ENCODE measurements at regions not wholly inside any gene's neighbourhood (a gene's known extent, or its start where the extent isn't known, plus 50 kb on each side); places are given as distances from the start of the nearest gene placed in this dataset.

DNA sequence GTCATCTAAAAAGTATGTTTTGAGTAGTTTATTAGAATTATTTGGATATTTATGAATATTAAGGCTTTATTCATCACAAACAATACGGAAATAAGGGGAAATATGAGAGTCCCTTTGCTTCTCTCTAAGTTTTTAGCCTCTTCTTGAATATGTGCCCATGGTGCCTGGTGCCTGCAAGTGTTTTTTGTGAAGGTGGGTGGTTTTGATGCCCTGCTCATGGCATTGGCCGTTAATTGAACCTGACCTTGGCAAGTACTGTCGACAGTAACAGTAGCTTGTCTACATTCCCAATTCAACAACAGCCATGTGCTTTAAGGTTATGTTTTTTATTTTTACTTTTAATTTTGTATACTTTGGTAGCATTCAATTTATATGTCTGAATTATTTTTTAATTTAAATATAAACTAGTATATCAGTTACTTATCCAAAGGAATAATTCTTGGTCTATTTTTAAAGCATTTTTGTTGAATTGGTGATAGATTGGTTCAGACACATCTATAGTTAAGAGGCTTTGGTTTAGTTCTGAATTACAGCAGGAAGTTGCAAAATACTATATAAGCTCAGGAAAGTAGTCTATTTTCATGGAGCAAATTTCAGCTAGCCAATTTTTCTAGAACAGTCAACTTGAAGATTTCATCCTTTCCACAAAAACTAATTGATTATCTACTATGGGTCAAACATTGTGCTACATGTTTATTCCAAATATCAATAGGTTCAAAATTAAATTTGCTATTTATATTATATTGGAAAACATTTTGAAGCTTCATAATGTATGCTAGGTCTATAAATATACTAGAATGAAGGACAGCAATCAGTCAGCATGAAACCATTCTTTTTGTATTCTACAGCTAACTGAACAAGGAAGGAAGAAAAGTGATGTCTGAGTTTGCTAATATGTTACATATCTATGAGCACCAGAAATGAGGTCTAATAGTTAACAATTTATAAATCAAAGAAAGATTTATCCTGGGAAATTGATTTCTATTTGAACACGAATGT, 184.4 kb downstream of the MRPL39 start:
- peak in 1 of 2 donors; percentile 0 for DNase-seq

DNA sequence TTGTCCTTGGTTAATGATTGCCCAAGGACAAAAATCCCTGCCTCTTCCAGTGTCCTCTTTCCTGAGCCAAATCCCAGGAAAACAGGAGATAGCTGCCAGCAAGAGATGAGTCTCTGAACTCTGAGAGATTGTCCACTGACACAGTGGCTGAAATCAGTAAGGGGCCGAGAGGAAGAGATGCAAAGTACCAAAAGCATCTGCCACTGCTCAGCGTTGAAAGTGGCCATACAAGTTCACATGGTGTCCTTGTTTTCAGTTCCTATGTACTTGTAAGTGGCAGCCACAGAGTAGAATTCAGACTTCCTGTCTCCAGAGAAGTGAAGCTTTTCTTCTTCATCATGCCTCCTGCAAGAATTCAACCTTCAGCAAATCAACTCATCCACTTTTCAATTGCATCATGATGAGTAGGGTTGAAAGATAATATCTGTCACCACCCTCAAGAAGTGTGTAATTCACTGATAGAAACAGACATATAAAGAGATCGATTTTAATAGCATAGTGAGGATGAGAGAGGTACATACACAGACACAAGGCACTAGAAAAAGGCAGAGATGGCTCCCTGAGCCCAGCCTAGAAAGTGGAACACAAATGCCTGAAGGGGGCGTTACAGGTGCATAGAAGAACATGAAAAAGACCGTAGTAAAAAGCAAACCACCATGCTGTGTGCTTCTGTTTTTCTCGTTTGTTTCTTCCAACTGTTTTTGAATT, 185.8 kb downstream of the MRPL39 start:
- peak; percentile 73 to 81 for DNase-seq

DNA sequence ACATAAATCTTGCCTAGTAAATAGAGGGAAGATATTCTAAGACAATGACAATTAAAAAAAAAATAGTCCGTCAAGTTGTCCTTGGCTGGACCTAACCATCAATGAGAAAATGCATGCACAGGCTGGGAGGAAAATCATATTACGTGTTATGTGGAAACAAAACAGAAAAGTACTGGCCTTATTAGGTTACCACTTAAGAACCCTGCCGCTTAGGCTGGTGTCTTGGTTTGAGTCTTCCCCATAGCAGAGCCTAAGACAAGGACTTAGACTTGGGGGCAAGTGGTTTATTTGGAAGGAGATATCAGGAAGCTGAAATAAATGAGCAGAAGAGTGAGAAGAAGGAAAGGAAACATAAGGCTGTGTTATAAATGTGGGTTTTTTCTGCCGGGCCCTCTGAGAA, 186.4 kb downstream of the MRPL39 start:
- no peak for DNase-seq

DNA sequence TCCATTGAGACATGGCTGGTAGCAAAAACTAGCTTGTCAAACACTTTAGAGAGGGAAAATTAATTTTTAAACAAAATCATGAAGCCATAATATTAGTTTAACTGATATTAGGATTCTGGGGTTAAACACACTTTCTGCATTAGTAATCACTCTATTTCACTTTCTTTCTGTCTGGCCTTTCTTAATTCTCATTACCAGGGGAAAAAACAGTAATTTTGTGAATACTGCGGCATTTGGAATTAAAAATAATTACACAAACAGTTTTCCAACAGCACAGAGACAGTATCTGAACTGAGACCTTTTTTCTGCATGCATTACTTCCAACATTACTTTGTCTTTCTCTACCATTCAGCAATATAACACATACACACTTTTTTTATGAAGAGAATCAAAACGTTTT, 190.6 kb downstream of the MRPL39 start:
- no peak for DNase-seq

DNA sequence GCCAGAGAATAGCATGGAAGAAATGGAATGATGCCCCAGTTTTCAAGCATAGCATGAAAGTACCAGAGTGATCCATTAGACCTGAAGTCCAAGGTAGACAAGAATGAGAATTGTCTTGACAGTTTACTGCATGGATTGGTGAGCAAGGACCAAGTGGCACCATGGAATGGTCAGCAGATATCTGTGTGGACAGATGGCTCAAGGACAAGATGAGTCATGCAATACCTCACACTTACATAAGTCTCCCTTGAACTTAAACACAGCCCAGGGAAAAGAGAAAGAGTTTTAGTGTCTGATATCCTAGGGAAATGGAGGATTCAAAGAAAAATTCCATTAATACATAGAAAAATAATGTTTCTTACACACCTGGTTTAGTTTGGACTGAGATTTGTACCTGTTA, 195.2 kb downstream of the MRPL39 start:
- no peak for DNase-seq

DNA sequence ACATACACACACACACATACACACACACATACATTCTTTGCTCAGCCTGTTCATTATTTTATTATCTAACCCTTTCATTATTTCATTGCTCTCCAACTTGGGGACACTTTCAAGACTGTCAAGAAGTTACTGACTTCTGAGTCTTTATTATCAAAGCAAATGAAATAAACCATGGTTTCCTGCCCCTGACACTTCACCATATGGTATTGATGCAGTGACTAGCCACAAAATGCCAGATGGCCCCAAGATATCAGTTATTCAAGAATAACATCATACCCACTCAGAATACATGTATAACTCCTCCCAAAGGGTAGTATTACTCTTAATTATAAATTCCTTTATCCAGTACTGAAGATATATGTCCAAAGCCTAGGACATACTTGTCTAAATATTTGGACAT, 197.3 kb downstream of the MRPL39 start:
- DNase-seq = no peak

DNA sequence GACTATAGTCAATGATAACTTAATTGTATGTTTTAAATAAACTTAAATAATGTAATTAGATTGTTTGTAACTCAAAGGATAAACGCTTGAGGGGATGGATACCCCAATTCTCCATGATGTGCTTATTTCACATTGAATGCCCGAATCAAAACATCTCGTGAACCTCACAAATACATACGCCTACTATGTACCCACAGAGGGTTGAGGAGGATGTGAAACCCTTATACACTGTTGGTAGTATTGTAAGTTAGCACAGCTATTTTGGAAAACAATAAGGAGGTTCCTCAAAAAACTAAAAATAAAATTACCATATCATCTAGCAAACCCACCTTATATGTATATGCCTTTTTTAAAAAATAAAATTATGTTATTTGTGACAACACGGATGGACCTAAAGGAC, 198.6 kb downstream of the MRPL39 start:
- DNase-seq = no peak

DNA sequence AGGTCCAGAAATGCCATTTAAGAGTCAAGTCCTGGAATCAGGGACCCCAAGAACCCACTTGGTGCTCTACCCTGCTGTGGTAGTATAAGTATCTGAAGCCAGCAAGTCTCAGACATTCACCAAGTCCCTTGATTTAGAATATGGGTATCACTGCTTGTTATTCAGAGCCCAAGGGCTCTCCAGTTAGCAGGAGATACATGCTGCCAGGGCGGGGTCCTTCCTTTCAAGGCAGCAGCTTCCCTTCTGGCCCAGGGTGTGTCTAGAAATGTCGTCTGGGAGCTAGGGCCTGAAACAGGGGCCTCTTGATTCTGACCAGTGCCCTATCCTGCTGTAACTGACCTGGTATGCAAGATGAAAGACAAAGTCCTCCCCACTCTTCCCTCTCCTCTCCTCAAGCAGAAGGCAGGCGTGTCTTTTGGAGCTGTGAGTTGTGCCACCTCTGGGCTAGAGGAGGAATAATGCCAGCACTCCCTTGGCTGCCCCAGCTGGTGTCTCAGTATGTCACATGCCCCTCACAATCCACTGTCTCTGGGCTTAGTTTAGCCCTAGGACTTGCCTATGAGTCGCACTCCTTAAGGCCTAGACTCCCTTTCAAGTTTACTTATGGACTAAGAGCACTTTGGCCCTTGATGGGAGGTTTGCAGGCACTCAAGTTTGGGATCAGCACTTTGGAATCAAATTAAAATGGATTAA, 200.2 kb downstream of the MRPL39 start:
- no peak for DNase-seq

DNA sequence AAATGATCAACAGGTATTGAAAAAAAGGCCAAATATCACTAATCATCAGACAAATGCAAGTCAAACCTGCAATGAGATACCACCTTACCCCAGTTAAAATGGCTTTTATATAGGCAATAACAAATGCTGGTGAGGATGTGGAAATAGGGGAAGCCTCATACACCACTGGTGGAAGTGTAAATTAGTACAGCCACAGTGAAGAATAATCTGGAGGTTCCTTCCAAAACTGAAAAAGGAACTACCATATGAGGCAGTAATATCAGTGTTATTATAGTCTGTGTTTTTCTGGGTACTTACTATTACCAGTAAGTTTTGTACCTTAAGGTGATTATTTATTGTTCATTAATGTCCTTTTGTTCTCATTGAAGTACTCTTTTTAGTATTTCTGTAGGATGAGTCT, 201.3 kb downstream of the MRPL39 start:
- no peak for DNase-seq

DNA sequence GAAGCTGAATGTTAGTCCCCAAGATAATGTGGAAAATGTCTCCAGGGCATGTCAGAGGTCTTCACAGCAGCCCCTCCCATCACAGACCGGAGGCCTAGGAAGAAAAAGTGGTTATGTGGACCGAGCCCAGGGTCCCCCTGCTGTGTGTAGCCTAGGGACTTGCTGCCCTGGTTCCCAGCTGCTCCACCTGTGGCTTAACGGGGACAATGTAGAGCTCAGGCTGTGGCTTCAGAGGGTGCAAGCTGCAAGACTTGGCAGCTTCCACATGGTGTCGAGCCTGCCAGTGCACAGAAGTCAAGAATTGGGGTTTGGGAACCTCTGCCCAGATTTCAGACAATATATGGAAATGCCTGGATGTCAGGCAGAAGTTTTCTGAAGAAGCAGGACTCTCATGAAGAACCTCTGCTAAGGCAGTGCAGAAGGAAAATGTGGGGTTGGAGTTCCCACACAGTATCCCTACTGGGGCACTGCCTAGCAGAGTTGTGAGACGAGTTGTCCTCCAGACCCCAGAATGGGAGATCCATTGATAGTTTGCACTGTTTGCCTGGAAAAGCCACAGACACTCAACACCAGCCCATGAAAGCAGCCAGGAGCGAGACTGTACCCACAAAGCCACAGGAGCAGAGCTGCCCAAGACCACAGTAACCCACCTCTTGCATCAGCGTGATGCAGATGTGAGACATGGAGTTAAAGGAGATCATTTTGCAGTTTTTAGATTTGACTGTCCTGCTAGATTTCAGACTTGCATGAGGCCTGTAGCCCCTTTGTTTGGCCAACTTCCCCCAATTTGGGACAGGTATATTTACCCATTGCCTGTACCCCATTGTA, 204.9 kb downstream of the MRPL39 start:
- DNase-seq = no peak

DNA sequence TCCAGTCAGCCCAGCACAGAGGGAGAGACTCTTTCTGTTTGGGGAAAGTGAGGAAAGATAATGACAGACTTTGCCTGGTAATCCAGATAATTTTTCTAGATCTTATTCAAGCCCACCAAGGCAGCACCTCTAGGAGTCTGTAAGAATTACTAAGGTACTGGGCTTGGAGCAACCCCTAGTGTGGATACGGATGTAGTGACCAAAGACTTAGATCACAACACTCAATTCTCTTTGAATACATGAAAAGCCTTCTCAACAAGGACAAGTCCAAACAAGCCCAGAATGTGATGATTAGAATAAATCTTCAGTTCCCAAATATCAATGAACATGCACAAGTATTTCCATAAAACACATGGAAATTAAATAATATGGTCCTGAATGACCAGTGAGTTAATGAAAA, 206.9 kb downstream of the MRPL39 start:
- no peak for DNase-seq

DNA sequence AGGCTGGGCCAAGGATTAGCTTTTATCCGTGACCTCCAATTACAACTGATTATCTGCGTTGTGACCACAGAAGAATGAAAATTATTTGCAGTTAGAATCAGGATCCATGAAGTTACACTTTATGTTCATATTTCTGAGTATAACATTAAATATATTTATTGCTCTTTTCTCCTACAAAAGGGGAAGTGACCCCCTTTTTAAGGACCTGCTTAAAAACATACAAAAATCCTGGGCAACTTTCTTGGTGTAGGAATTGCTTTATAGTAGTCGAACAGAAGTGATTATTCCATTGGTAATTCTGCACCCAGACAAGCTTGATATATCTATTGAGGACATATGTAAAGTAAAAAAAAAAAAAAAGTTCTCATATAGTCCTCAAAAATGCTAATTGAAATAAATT, 208.7 kb downstream of the MRPL39 start:
- DNase-seq = no peak

DNA sequence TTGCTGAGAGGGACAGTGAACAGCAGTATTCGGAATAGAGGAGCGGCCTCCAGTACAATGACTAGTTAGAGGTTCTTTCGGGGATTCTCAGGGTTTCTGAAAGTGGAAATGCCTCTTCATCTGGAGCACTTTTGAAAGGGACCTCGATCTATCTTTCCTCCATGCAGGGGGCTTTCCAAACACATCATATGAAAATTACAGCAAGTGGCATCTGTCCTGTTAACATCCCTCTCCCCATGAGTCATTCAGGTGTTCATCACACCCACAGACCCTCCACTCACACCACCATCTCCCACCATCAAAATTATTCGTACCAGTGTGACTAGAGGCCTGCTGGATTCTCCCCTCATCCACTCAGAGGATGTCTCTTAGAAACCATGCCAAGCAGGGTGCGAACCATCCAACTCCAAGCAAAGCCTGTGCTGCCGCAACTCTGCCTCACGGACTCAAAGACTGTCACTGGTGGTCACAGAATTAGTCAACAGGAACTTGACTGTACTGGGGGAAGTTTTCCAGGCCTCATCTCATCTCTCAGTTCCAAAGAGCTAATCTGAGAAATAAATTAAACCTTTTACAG, 211.1 kb downstream of the MRPL39 start:
- peak in 1 of 2 donors; percentile 11 for DNase-seq

DNA sequence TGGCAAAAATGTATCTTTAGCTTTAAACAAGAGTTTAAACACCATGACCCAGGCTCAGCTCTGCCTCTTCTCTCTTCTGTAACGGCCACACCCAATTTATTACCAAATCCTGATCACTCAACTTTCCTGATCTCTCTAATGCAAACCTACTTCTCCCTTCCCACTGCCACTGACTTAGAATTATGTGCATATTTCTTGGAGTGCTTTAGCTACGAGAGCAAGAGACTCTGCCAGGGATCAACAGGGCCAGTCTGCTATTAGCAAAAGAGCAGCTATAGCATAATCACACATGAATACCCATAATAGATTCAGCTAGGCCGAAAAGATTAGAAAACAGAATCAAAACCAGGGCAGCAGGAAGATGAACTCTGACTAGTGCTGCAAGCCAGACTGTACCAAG, 215.5 kb downstream of the MRPL39 start:
- DNase-seq = no peak

DNA sequence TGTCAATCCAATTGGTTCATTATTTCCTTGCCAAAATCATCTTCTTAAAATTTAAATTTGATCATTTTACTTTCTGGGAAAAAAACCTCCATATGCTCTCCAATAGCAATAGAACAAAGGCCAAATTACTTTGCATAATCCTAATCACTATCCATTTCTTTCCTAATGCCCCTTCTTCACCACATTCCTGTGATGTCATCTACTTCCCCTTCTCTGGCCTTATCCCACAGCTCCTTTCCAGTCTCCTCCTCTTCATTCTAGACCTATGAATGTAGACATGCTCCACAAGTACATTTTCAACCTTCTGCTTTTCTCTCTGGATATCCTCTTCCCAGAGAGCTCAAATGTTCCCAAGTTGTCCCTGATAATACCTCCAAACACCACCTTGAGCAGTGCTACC, 216.6 kb downstream of the MRPL39 start:
- DNase-seq = no peak

DNA sequence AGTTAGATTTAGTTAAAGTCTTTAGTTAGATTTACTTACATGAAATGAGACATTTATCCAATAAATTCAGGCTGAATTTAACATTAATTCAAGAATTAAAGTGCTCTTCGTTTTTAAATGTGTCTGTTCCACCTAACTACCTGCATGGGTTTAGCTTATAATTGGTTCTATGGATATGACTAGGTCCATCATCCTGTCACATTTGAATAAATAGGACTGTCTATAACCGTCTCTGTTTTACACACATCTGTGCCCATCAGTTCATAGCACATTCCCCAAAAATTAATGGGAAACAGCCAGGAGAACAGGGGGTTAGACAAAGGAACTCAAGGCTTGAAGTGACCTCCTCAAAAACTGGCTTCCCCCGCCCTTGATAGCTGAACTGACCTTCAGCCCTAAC, 219.6 kb downstream of the MRPL39 start:
- DNase-seq = no peak

DNA sequence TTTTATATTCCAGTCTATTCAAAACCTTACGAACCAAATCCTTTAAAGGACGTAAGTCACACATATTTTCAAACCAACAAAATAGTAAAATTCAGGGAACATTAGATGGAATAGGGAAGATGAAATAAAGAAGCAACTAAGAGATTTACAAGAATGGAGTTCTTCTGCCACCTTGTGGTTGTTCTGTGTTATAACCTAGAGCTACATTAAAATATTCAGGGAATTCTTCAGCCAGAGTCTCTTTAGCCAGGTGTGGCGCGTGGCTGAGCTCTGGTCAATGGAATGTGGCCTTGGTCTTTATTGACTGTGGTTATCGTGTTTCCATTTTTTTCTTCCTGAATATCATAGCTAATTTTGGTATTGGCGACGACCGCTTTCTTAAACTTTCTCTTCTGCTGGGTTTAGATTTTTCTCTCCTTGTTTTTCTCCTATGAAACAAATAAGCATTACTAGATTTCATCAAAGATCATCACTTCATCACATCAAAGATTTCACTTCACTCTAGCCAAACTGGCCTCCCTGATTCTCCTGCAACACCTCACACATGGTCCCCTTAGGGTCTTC, 221.3 kb downstream of the MRPL39 start:
- peak in 1 of 2 donors; percentile 52 for DNase-seq

DNA sequence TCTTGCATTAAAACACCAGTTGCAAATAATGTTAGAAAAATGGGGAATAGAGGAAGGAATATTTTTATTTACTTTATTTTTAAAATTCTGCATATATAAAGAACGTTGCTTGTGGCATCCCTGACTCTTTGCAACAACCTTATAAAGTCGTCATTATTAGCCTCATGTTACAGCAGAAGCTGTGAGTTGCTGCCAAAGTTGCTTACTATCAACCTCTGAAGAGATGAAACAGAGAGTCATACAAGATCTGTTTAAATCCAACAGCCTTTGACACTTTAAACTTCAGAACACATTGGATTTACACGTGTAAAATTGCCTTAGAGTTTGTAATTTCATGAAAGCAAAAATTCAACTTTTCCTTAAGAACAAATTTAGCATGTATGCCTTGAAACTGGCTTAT, 221.9 kb downstream of the MRPL39 start:
- DNase-seq = no peak

DNA sequence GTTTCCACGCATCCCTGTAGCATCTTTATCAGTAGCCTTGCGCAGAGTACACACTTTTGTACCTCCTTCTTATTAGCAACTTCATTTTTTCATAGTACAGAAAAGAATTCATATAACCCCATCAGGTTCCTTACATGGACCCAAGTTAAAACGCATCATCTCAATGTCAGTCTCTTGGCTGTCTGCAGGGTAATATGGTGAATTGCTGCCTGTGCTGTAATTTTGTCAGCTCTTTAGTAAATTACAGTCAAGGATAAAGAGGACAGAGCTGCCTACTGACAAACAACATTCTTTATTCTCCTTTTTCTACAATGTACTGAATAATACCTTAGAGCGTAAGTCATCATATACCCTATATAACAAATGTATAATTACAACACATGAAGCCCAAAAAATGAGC, 222.5 kb downstream of the MRPL39 start:
- no peak for DNase-seq

DNA sequence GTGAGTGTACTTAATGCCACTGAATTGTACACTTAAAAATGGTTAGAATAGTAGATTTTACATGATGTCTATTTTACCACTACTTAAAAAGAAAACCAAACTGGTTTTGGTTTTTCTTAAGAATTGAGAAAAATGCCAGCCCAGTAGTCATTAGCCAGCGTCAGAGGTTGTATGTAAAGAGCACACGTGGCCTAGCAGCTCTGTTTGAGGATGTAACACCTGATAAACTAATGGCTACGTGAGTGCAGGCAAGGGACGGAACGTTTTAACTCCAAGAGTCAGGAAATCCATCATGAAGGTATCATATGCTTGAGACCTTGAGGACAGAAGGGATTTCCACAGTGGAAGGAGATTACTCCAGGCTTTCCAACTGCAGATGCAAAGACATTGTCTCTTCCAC, 223.7 kb downstream of the MRPL39 start:
- DNase-seq = no peak

DNA sequence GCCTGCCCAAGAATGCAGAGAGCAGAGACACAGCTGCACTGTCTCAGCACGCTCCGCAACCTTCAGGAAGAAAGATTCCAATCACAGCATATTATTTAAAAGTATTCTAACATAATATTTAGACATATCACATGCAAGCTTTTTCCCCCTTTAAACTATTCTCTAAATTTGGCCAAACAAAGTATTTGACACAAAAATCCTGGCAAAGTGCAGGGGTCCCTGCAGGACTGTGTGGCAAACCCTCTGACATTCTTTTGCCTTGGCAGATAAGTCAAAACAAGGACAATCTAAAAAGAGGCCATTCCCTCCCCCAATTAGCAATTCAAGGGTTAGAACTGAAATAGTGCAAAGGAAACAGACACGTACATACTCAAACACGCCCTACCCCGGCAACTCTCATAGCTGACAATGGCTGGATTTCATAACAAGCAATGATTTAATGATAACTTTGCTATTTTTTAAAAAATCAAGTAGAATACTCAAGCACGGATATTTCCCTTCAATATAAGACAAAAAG, 225.3 kb downstream of the MRPL39 start:
- no peak for DNase-seq

DNA sequence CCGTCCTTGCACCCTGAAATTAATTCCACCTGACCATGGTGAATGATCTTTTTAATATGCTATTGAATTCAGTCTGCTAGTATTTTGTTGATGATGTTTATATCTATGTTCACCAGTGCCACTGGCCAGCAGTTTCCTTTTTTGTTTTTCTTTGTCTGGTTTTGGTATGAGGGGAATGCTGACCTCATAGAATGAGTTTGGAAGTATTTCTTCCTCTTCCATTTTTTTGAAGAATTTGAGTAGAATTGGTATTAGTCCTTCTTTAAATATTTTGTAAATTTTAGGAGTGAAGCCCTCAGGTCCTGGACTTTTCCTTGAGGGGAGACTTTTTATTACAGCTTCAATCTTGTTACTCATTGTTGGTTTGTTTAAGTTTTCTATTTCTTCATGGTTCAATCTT, 231.6 kb downstream of the MRPL39 start:
- DNase-seq = no peak

All from CD4-positive, alpha-beta T cell treated with Interleukin-4 for 1 hour (primary cell).